GM18868 (cell line): ENCODE measurements at regions not wholly inside any gene's neighbourhood (a gene's known extent, or its start where the extent isn't known, plus 50 kb on each side); places are given as distances from the start of the nearest gene placed in this dataset.

ENCODE experiments used
- ATAC-seq: cut with Tn5 transposase; IDR thresholded peaks from one replicate; pipeline ENCODE4 v1.9.1; 2021; ENCODE audit warnings: mild to moderate bottlenecking, moderate library complexity; ENCODE audit not compliant: unreplicated experiment

DNA sequence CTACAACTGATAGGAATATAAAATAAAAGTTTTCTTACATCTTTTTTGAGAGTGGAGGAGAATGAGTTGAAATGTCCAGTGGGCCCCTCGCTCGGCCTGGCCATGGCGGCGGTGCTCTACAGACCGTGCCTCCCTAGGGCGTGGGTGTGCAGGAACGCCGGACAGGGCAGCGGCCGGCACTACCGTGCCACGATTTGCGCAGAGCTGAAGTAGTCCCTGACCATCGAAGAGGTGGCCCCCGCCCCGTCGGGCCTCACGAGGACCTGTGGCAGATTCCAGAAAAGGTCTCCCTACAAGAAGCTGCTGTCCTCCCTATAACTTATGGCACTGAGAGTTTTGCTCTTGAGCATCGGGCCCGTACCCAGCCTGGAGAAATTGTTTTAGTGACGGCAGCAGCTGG, 228.9 kb upstream of the ARHGAP24 start:
- ATAC-seq, result no peak

- ATAC-seq, result no peak
Measured at GRCh38 chr4:85250852-85251251, 224.1 kb upstream of the ARHGAP24 start.

- ATAC-seq, result no peak
Measured at GRCh38 chr4:85257817-85258370, 217.1 kb upstream of the ARHGAP24 start.

GRCh38 chr4:85260064-85260463, 214.9 kb upstream of the ARHGAP24 start:
- no peak for ATAC-seq

- ATAC-seq, result no peak
Measured at GRCh38 chr4:85265234-85265633, 209.7 kb upstream of the ARHGAP24 start.

DNA sequence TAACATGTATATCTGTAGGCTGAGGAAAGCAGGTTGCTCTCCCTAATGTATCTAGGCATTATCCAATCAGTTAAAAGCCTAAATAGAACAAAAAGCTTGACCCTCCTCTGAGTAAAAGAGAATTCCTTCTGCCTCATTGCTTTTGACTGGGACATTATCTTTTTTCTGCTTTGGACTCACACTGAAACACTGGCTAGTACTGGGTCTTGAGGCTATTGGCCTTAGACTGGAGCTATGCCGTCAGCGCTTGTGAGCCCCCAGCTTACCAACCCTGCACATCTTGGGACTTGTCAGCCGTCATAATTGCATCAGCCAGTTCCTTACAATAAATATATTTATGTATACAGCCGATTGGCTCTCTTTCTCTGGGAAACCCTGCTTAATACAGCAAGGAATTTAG, 206.8 kb upstream of the ARHGAP24 start:
- ATAC-seq, result no peak

DNA sequence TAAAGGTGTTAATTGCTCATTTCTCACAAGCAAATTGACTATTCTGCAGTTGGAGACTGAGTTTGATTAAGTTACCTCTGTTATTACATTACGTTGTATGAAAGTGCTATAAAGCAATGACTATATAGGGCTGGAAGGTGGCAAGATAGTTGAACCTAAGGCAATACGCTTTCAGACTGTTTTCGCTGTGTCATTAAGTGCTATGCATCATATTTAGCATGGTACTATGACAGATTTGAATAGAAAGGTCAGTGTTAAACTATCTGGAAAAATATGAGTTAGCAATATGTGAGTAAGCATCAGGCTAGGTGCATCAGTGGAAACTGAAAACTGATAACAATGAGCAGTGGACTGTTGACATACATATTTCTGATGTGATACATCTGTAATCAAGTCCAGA, 206.0 kb upstream of the ARHGAP24 start:
- no peak for ATAC-seq

DNA sequence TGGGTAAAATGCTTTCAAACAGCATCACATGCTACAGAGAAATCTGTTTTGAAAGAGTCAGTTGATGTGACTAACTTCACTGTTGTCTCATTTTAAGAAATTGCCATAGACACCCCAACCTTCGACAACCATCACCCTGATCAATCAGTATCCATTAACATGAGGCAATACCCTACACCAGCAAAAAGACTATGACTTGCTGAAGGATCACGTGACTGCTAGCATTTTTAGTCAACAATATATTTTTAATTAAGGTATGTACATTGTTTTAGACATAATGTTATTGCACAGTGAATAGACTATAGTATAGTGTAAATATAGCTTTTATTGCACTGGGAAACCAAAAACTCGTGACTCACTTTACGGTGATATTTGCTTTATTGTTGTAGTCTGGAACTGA, 200.0 kb upstream of the ARHGAP24 start:
- ATAC-seq, result no peak

GRCh38 chr4:85280963-85281362, 194.0 kb upstream of the ARHGAP24 start:
- ATAC-seq, result no peak

DNA sequence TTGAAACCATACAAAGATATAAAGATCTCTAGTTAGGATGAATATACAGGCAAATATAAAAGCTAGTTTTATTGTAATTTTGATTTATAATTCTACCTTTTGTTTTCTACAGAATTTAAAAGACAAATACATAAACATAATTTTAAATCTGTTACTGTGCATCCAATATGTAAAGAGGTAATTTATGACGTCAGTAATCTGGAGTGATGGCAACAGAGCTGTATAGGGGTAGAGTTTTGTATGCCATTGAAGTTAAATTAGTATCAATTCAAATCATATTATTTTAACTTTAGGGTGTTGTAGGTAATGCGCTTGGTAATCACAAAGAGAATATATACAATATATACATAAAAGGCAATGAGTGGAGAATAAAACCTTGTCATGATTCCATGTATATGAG, 183.7 kb upstream of the ARHGAP24 start:
- ATAC-seq, result no peak

- ATAC-seq, result no peak
Measured at GRCh38 chr4:85298037-85298436, 176.9 kb upstream of the ARHGAP24 start.

DNA sequence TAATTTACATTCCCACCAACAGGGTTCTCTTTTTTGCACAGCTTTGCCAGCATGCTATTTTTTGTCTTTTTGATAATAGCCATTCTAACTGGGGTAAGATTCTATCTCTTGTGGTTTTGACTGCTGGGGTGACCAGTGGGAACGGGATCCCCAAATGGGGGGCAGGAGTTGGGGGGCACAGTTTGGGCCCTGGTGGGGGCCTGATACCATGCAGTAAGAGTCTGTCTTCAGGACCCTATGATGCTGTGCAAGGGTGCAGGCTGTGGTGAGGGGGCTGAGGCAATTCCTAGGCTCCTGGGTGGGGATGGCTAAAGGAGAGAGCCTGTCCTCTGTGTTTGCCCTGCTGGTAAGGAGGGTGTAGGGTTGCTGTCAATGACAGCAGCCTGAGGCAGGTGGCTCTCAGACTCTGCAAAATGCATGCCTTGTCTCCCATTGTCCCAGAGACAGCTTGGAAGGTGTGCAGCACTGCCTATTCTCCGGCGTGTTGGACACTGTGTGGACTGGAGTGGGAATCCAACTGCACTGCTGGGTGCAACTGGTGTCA, 172.7 kb upstream of the ARHGAP24 start:
- ATAC-seq, result no peak

DNA sequence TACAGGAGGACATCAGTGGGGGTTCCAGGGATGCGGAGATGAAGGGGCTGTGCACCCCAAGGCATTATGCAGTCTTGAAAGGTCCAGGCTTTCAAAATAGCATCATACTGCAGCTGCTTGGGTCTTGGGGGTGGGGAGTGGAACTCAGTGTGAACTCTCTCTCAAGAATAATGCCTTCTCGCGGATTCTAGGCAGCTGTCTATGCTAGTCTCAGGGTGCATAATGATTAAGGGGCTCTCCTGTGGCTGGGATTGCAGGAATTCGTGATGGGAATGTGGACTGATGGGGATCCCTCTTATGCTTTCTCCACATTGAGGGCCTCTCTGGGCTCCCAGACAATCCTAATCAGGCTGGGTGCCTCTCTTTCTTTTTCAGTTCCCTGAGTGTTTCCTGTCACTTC, 172.2 kb upstream of the ARHGAP24 start:
- ATAC-seq, result no peak

DNA sequence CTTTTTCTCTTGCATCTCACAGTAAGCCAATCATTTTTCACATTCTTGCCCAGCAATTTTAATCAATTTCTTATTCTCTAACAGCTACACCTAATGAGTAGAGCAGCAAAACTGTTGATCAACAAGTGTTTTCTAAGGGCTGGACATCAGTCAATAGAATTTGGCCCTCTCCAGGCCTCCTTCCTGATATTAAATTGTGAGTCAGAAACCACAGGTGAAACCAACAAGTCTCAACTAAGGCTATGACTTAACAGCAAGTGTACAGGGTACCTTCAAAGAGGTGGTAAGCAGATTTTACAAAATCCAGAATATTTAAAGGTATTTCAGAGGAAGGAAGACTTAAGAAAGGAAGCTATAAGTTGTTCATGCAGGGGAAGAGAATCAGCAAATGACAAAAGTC, 156.5 kb upstream of the ARHGAP24 start:
- ATAC-seq, result no peak

- no peak for ATAC-seq
Measured at GRCh38 chr4:85358831-85359230, 116.1 kb upstream of the ARHGAP24 start.

DNA sequence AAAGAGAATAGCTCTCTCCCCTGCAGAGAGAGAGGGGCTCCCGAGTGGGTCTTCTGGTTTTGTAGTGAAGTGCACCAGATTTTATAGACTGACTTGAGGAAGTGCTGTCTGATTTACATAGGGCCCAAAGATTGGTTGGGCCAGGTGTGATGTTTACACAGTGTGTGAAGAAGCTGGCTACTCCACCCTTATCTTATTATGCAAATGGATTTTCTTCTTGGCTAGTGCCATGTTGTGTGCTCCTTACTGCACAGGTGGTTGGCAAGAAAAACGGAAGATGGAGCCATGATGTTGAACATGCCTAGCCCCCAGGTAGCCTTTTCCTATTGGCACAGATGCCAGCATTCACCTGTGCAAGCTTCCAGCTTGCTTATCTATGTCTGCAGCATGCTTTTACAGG, 112.4 kb upstream of the ARHGAP24 start:
- no peak for ATAC-seq

DNA sequence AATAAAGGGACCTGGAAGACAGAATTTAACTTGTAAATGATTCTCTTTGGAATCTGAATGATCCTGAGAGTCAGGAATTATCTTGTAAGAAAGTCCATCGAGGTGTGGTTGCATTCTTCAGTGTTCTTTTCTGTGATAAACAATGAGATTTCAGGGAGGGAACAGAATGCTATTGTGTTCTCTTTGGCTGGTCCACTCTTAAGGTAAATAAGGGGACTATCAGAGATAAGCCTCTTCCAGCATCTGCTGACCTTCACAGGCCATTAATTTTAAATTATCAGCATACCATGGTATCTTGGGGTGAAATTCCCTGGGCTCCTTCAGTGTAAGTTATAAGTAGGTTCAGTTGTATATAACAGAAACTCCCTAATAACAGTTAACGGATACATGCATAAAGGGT, 107.1 kb upstream of the ARHGAP24 start:
- no peak for ATAC-seq

GRCh38 chr4:85368240-85368639, 106.7 kb upstream of the ARHGAP24 start:
- ATAC-seq, result no peak

- ATAC-seq, result no peak
Measured at GRCh38 chr4:85368932-85369331, 106.0 kb upstream of the ARHGAP24 start.

- peak; percentile 5 for ATAC-seq
Measured at GRCh38 chr4:85369703-85370380, 105.1 kb upstream of the ARHGAP24 start.

- ATAC-seq, result peak; percentile 95
Measured at GRCh38 chr4:85370400-85371032, 104.4 kb upstream of the ARHGAP24 start.

DNA sequence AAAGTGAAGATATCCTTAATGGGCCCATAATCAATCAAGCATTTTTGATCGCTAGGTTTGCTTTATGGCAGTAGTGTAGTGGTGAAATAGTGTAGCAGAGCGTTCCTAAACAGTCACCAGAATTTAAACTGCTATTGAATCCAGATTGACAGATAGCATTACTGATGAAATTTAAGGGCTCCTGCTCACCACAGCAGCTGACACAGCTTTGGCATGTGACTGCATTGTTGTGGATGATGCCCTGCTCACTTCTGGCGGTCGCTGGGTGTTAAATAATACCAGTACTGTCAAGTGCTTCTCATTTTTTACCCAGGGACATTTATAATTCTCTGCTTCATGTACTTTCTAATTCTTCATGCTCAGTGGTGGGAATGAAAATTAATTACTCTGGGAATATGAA, 102.0 kb upstream of the ARHGAP24 start:
- no peak for ATAC-seq
